AG09309 (cell line): ENCODE measurements at regions not wholly inside any gene's neighbourhood (a gene's known extent, or its start where the extent isn't known, plus 50 kb on each side); places are given as distances from the start of the nearest gene placed in this dataset.

Experiments
- DNase-seq: peaks from one replicate; pipeline ENCODE4 v3.0.0-alpha.2; 2010; ENCODE audit warnings: low read depth
- H3K4me3 ChIP-seq: 2 replicates; pipeline ENCODE4 v1.5.1; 2011; ENCODE audit warnings: mild to moderate bottlenecking, low read depth, low read length, moderate library complexity; ENCODE audit not compliant: control insufficient read depth
- CTCF ChIP-seq: IDR thresholded peaks from 2 replicates; pipeline ENCODE4 v1.5.1; 2011; ENCODE audit warnings: mild to moderate bottlenecking, low read depth, low read length, inconsistent platforms; ENCODE audit not compliant: insufficient read depth, control insufficient read depth; ENCODE audit errors: missing control alignments

- TF ChIP-seq CTCF: no peak
- no peak for DNase-seq
Measured at GRCh38 chr13:66111628-66112027, 1118.5 kb downstream of the PCDH9 start.

DNA sequence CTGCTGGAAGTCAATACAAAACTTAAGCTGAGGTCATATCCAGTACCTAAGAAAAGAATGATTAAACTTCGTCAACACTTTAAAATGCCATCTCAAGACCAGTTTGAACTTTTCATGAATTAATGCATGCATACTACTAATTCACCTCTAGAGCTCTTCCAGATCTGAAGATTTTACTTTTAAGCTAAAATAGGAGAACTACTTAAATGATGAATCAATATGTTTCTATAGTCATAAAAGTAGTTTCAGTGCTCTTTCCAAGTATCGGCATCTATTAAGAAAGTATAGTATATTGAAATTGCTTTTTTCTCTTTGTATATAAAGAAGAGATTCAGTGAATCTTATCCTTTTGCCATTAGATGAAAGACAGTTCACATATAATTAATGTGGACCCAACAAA lies 1123.9 kb downstream of the PCDH9 start:
- TF ChIP-seq CTCF: no peak

More at GRCh38 chr13:66111628-66112027, 1118.5 kb downstream of the PCDH9 start:
- no peak overlapping the region for H3K4me3 ChIP-seq

DNA sequence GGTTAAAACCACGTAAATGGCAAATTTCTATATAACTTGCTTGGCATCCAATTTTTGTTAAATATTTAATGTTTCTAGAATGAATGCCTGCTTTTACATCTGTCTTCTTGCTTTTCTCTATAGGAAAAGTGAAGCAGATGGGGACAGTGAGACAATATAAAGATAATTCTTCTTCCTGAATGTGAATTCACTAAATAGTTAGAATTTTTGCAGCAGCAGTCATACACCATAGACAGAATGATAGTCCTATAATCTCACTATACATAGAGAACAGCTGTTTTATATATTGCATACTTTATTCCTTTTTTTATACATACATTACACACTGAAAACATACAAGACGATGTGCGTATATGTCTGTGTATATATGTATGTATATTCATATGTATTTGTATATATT lies 1127.3 kb downstream of the PCDH9 start:
- no peak overlapping the region for H3K4me3 ChIP-seq
- DNase-seq: no peak
- TF ChIP-seq CTCF: no peak

More for the DNA sequence above, 1123.9 kb downstream of the PCDH9 start:
- no peak overlapping the region for H3K4me3 ChIP-seq
- no peak for DNase-seq

DNA sequence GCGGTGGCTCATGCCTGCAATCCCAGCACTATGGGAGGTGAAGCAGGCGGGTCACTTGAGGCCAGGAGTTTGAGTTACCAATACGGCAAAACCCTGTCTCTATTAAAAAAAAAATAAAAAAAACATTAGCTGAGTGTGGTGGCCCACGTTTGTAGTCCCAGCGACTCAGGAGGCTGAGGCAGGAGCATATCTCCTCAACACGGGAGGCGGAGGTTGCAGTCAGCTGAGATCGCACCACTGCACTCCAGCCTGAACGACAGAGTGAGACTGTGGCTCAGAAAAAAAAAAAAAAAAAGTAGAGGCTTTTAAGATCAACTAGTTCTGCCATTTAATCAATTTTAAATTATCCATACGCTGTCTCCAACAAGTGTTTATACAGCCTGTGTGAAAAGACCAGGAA lies 1130.3 kb downstream of the PCDH9 start:
- DNase-seq: no peak
- no peak for TF ChIP-seq CTCF

DNA sequence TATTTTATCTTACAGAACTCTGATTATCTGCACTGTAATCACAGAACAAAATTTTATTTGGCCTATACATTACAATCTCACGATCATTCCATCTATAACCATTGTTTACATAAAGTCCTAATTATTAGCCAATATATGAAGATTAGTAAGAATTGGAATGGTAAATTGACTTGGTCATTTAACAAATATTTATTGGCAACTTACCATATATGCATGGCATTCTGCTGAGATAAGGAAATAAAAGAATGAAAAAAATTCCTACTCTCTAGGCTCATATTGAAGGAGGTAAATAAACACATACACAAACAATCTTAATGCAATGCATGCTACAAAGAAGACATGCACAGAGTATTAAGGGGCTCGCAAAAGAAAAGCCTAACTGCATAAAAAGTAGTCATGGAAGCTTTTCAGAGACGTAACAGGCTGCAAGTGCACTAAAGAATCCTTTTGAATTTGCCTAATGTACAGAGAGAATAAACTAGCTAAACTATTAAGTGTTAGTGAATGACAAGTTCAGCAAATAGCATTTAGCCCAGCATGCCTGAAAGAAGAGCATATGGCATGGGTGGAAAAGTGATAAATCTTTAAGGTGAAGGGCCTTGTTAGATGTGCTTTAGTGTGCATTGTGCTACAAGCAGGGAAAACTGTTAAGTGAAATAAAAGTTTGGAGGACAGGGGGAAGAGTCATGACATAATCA lies 1131.1 kb downstream of the PCDH9 start:
- DNase-seq: no peak
- no peak for TF ChIP-seq CTCF
- H3K4me3 ChIP-seq: no peak overlapping the region

More for the DNA sequence above, 1130.3 kb downstream of the PCDH9 start:
- no peak overlapping the region for H3K4me3 ChIP-seq

- no peak for TF ChIP-seq CTCF
Measured at GRCh38 chr13:66089711-66090110, 1140.4 kb downstream of the PCDH9 start.

More at GRCh38 chr13:66089711-66090110, 1140.4 kb downstream of the PCDH9 start:
- no peak overlapping the region for H3K4me3 ChIP-seq
- no peak for DNase-seq
